RWPE1 (cell line): ENCODE measurements at regions not wholly inside any gene's neighbourhood (a gene's known extent, or its start where the extent isn't known, plus 50 kb on each side); places are given as distances from the start of the nearest gene placed in this dataset.

Experiments
- CTCF ChIA-PET: fragments of 350-600 bp; sonication (Branson Sonifier 250); formaldehyde crosslinking; extraction: SDS; loops from one replicate; lab custom pipeline; 2021; lab: Yijun Ruan, JAX
- POLR2A ChIA-PET: fragments of 400-600 bp; formaldehyde crosslinking; extraction: SDS; loops from one replicate; lab custom pipeline; 2020; ENCODE audit warnings: antibody characterized with exemption; ENCODE audit not compliant: low non-redundant PET; lab: Yijun Ruan, JAX
- DNase-seq: peaks from one replicate; pipeline ENCODE4 v3.0.0; 2012; ENCODE audit warnings: low spot score
- H3K27ac ChIP-seq: fragments of 450-650 bp; 2 replicates; pipeline ENCODE4 v1.5.1; 2017
- TF ChIP-seq, protein P1 (sequence below): fragments of 450-650 bp; conservative IDR thresholded peaks from 2 replicates; pipeline ENCODE4 v1.5.1; 2017; ENCODE audit warnings: low read depth, mild to moderate bottlenecking

DNA sequence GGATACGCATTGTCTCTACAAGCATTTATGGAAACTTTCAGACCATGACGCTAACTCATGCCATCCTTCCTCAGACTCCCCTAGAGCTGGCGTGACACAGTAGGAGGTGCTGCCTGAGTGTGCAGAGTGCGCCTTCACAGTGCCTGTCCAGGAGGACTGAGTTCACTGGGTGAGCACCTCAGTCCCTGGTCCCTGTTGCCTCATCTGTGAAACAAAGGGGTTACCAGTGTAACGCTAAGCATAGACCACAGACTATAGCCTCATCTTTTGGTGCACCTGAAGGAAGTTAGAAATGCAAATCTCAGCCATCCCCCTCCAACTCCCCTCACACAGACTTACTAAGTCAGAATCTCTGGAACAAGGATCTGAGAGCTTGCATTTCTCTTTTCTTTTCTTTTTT lies 142.8 kb downstream of the TMEM17 start:
- TF ChIP-seq, protein P1, sequence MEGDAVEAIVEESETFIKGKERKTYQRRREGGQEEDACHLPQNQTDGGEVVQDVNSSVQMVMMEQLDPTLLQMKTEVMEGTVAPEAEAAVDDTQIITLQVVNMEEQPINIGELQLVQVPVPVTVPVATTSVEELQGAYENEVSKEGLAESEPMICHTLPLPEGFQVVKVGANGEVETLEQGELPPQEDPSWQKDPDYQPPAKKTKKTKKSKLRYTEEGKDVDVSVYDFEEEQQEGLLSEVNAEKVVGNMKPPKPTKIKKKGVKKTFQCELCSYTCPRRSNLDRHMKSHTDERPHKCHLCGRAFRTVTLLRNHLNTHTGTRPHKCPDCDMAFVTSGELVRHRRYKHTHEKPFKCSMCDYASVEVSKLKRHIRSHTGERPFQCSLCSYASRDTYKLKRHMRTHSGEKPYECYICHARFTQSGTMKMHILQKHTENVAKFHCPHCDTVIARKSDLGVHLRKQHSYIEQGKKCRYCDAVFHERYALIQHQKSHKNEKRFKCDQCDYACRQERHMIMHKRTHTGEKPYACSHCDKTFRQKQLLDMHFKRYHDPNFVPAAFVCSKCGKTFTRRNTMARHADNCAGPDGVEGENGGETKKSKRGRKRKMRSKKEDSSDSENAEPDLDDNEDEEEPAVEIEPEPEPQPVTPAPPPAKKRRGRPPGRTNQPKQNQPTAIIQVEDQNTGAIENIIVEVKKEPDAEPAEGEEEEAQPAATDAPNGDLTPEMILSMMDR, result no peak
- no peak overlapping the region for H3K27ac ChIP-seq
- CTCF ChIA-PET, result interaction anchor here (0.6 kb wide), 1 partner anchor 246 kb away, joined by 7 read pairs; no protein-coding TSS in a partner anchor
- no peak for DNase-seq
- POLR2A ChIA-PET, result no interaction called here

DNA sequence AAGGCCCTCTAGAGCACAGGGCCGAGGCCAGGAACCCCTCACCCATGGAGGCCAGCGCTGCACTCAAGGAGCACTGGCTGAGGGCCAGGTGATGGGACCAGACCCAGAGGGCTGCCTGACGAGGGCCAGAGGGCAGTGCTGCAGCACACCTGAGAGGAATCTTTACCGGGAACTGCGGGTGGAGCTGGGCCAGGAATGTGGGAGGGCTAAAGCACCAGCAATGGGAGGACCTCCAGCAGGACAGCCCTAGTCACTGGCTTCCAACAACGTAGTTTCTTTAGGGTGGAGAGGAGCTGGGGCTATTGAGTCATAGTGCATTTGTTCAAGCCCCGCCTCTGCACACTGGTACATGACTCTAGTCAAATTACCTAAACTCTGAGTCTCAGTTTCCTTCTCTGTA lies 143.4 kb downstream of the TMEM17 start:
- H3K27ac ChIP-seq, result no peak overlapping the region
- peak; percentile 76 for DNase-seq
- TF ChIP-seq, protein P1, result no peak
- CTCF ChIA-PET, result interaction anchor here (0.6 kb wide), 1 partner anchor 246 kb away, joined by 7 read pairs; no protein-coding TSS in a partner anchor
- POLR2A ChIA-PET, result no interaction called here

DNA sequence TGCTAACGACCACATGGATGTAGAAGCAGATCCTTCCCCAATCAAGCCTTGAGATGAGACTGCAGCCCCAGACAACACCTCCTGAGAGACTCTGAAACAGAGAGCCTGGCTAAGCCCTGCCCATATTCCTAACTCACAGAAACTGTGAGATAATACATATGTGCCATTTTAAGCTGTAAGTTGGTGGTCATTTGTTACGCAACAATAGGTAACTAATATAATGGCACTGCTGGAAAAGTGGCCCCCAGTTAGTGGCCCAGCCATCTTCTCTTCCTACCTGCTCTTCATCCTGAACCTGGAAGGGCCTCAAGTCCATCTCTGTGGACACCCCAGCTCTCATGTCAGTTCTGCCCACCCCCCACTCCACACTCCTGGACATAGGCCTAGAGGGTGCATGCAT lies 144.0 kb downstream of the TMEM17 start:
- ChIA-PET CTCF (no interaction called here), POLR2A (no interaction called here)
- DNase-seq, result no peak
- H3K27ac ChIP-seq, result no peak overlapping the region
- TF ChIP-seq, protein P1, result no peak

DNA sequence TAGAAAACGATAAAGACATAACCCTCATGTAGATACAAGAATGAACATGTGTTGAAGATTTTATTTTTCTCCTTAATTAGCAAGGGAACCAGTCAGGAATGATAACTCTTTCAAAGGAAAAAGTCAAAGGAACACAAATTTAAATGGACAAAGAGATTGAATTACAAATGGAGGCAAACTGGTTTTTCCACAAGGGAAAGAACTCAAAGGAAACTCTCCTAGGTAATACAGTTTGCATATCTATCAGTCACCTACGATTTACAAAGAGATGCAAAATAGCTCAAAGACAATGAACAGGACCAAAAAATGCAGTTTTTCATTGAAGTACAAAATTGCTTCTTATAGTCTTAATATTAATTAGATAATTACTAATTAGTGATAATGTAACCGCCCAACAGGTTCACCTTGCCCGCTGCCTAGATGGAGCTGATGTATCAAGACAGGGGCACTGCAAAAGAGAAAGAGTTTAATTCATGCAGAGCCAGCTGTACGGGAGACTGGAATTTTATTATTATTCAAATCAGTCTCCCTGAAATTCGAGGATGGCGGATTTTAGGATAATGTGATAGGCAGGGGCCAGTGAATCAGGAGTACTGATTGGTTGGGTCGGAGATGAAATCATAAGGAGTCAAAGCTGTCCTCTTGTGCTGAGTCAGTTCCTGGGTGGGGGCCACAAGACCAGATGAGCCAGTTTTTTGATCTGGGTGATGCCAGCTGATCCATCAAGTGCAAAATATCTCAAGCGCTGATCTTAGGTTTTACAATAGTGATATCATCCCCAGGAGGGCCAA lies 151.0 kb downstream of the TMEM17 start:
- POLR2A ChIA-PET, result no interaction called here
- H3K27ac ChIP-seq, result no peak overlapping the region
- TF ChIP-seq, protein P1, result no peak
- no peak for DNase-seq
- CTCF ChIA-PET, result no interaction called here

DNA sequence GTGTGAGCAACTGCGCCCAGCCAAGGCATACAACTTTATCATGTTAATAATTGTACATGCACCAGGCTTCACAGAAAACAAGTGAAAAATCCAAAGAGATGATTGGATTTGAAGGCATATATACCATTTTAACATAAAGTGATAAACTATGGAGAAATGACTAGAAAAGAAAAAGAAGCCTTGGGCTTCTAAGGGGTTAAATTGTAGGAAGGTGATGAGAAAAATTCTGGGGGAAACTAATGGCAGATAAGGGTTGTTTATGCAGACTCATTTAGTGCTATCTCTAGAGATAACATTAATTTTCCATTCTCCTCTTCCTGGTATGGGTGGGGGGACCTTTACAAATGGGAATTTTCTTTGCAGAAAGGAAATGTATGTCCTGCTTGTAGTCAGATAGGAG lies 154.0 kb downstream of the TMEM17 start:
- no peak for DNase-seq
- POLR2A ChIA-PET, result no interaction called here
- CTCF ChIA-PET, result no interaction called here
- no peak overlapping the region for H3K27ac ChIP-seq
- TF ChIP-seq, protein P1, result no peak

DNA sequence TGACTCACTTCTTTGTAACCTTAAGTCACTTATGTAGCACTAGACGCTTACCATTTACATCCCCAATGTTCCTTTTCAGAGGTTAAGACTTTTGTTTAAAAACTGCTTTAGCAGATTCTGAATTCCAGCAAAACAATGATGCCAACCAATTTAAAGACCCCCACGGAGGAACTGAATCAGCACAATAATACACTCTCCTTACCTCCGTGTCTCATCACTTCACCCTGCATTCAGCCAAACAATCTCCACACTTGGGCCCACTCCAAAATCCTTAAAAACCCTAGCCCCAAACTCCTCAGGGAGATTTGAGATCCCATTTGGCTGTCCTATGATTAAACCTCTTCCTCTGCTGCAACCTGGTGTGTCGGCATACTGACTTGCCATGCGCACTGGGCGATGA lies 153.9 kb downstream of the B3GNT2 start:
- H3K27ac ChIP-seq, result no peak overlapping the region
- no peak for DNase-seq
- TF ChIP-seq, protein P1, result no peak
- POLR2A ChIA-PET, result no interaction called here
- CTCF ChIA-PET, result no interaction called here
